HepG2 (cell line): ENCODE measurements at regions not wholly inside any gene's neighbourhood (a gene's known extent, or its start where the extent isn't known, plus 50 kb on each side); places are given as distances from the start of the nearest gene placed in this dataset.

ENCODE experiments used
- ATAC-seq: fragments of 200-7000 bp; cut with Tn5 transposase; 3 replicates; pipeline ENCODE4 v1.9.1; 2020; ENCODE audit warnings: mild to moderate bottlenecking, moderate library complexity
- BruUV-seq: library from RNA; stranded (reverse); fragments of 400-500 nt; replicated peaks from 2 replicates; lab custom pipeline; 2021; lab: Mats Ljungman, UMichigan
- CTCF ChIA-PET: fragments of 300-600 bp; formaldehyde crosslinking; extraction: SDS; loops from one replicate; lab custom pipeline; 2021; ENCODE audit warnings: low total read pairs, inconsistent platforms, low intra/inter-chr PET ratio; lab: Yijun Ruan, JAX
- POLR2A ChIA-PET: fragments of 350-600 bp; sonication (Branson Sonifier 250); formaldehyde crosslinking; loops from one replicate; lab custom pipeline; 2020; ENCODE audit warnings: antibody characterized with exemption, inconsistent platforms; lab: Yijun Ruan, JAX
- DNase-seq: peaks from one replicate; pipeline ENCODE4 v3.0.0-alpha.2; 2015; ENCODE audit warnings: low spot score
- FAIRE-seq: peaks from 3 replicates; lab custom pipeline; 2011; peaks lifted over from hg19 to GRCh38; lab: Jason Lieb, UNC
- H2AFZ ChIP-seq: one replicate; pipeline ENCODE4 v1.6.1; 2011; ENCODE audit warnings: low read length, inconsistent platforms
- H3K27ac ChIP-seq: fragments of 300-600 bp; 3 replicates; pipeline ENCODE4 v1.8.0; 2011; ENCODE audit warnings: mixed run types, mild to moderate bottlenecking, mixed read lengths, low read length, inconsistent platforms; ENCODE audit not compliant: insufficient read depth; ENCODE audit errors: extremely low read length
- H3K27me3 ChIP-seq, 2 experiments: fragments of 200-600 bp in 1 of 2; 2 replicates in 1 of 2; 3 replicates in 1 of 2; pipeline versions ENCODE4 v1.6.0 to v1.8.0; 2011; ENCODE audit warnings: low read length in 2 of 2, mild to moderate bottlenecking in 2 of 2, moderate library complexity in 2 of 2, inconsistent platforms in 1 of 2; ENCODE audit not compliant: insufficient read depth in 2 of 2, control insufficient read depth in 1 of 2
- H3K36me3 ChIP-seq, 2 experiments: fragments of 200-600 bp in 1 of 2; replicated peaks in 1 of 2; 2 replicates in 1 of 2; 3 replicates in 1 of 2; pipeline versions ENCODE4 v1.5.1 to v1.8.0; 2011; ENCODE audit warnings: low read length in 2 of 2, inconsistent platforms in 1 of 2; ENCODE audit not compliant: insufficient read depth in 2 of 2, control insufficient read depth in 1 of 2
- H3K4me1 ChIP-seq: 2 replicates; pipeline ENCODE4 v1.5.1; 2012; ENCODE audit warnings: low read length, inconsistent platforms; ENCODE audit not compliant: insufficient read depth
- H3K4me2 ChIP-seq: 2 replicates; pipeline ENCODE4 v1.6.0; 2011; ENCODE audit warnings: low read depth, low read length, inconsistent platforms
- H3K4me3 ChIP-seq, 3 experiments: fragments of 200-600 bp in 1 of 3; sonication (generic), shearing (Covaris generic) in 1 of 3; replicated peaks in 1 of 3; 2 replicates each; pipeline ENCODE4 v1.5.1; 2011 to 2016; ENCODE audit warnings: low read length in 3 of 3, inconsistent platforms in 2 of 3, low read depth in 2 of 3, mild to moderate bottlenecking in 2 of 3, control low read depth in 1 of 3, mixed read lengths in 1 of 3; ENCODE audit not compliant: insufficient read depth in 1 of 3
- H3K79me2 ChIP-seq: one replicate; pipeline ENCODE4 v1.6.1; 2011; ENCODE audit warnings: low read length, inconsistent platforms; ENCODE audit not compliant: insufficient read depth
- H3K9ac ChIP-seq: 2 replicates; pipeline ENCODE4 v1.6.0; 2011; ENCODE audit warnings: mild to moderate bottlenecking, low read depth, low read length, inconsistent platforms; ENCODE audit not compliant: insufficient read depth
- H3K9me3 ChIP-seq: 2 replicates; pipeline ENCODE4 v1.5.1; 2012; ENCODE audit warnings: mild to moderate bottlenecking, low read length
- H4K20me1 ChIP-seq: 2 replicates; pipeline ENCODE4 v1.6.0; 2011; ENCODE audit warnings: inconsistent platforms, mild to moderate bottlenecking, low read length, moderate library complexity; ENCODE audit not compliant: insufficient read depth
- GMEB2 ChIP-seq: IDR thresholded peaks from 2 replicates; pipeline ENCODE4 v1.6.1; 2016; ENCODE audit warnings: missing biosample characterization, missing genetic modification reagents, low read depth
- KMT2B ChIP-seq: IDR thresholded peaks from 2 replicates; pipeline ENCODE4 v1.6.1; 2016; ENCODE audit warnings: missing genetic modification reagents, missing compliant biosample characterization
- MAFK ChIP-seq, 2 experiments: IDR thresholded peaks in 1 of 2; conservative IDR thresholded peaks in 1 of 2; 2 replicates each; pipeline ENCODE4 v1.6.1; 2011; ENCODE audit warnings: improper control_type of control experiment in 2 of 2, low read length in 2 of 2
- NR2F1 ChIP-seq, 2 experiments: fragments of 450-650 bp in 1 of 2; formaldehyde crosslinking in 1 of 2; IDR thresholded peaks; 2 replicates each; pipeline versions ENCODE4 v1.5.0 to v1.6.1; 2016 to 2020; ENCODE audit warnings: mild to moderate bottlenecking in 1 of 2, missing compliant biosample characterization in 1 of 2, missing genetic modification reagents in 1 of 2, moderate library complexity in 1 of 2
- PHB2 ChIP-seq: fragments of 450-650 bp; IDR thresholded peaks from 2 replicates; pipeline ENCODE4 v1.6.1; 2018; ENCODE audit not compliant: partially characterized antibody
- SMAD1 ChIP-seq: sonication (generic); formaldehyde crosslinking; IDR thresholded peaks from 2 replicates; pipeline ENCODE4 v1.4.0; 2020; ENCODE audit warnings: missing genetic modification reagents, low read depth, mild to moderate bottlenecking, borderline replicate concordance
- SRF ChIP-seq: IDR thresholded peaks from 2 replicates; pipeline ENCODE4 v1.6.1; 2011; ENCODE audit warnings: mild to moderate bottlenecking, low read depth, low read length, moderate library complexity
- ZNF562 ChIP-seq: sonication (generic); formaldehyde crosslinking; IDR thresholded peaks from 2 replicates; pipeline ENCODE4 v1.8.0; 2022; ENCODE audit warnings: missing genetic modification reagents, borderline replicate concordance
- ZNF768 ChIP-seq: sonication (generic); formaldehyde crosslinking; IDR thresholded peaks from 2 replicates; pipeline ENCODE4 v1.4.0; 2020; ENCODE audit warnings: missing genetic modification reagents
- WGBS: methylation state at CpG from one replicate; pipeline ENCODE4 v1.1.6; 2017; ENCODE audit warnings: low lambda C conversion rate; 5-methylcytosine and 5-hydroxymethylcytosine counted together
- in situ Hi-C: cut with HindIII; loops from 2 replicates; pipeline ENCODE4 v1.10.0; 2017; ENCODE audit warnings: low pct_unique_long_range_greater_than_20kb; ENCODE audit not compliant: extremely low pct_ligation_motif_present
- intact Hi-C: fragments of 100-400 bp; cut with micrococcal nuclease; formaldehyde crosslinking; loops from one replicate; pipeline ENCODE4 v1.10.0; 2022; ENCODE audit not compliant: unreplicated experiment
- TF ChIP-seq, protein P1 (sequence below): sonication (generic); IDR thresholded peaks from 2 replicates; pipeline ENCODE4 v1.6.1; 2016; ENCODE audit warnings: low read depth, borderline replicate concordance
- TF ChIP-seq, protein P2 (sequence below): sonication (generic); formaldehyde crosslinking; IDR thresholded peaks from 2 replicates; pipeline ENCODE4 v1.5.1; 2020; ENCODE audit warnings: mild to moderate bottlenecking, missing genetic modification reagents
- TF ChIP-seq, protein P3 (sequence below): sonication (generic); formaldehyde crosslinking; IDR thresholded peaks from 2 replicates; pipeline ENCODE4 v1.8.1; 2023; ENCODE audit warnings: missing genetic modification reagents, mild to moderate bottlenecking, borderline replicate concordance

GRCh38 chr2:7097353-7097895, 180.2 kb downstream of the RNF144A start (continued):
- TF ChIP-seq, protein P1, sequence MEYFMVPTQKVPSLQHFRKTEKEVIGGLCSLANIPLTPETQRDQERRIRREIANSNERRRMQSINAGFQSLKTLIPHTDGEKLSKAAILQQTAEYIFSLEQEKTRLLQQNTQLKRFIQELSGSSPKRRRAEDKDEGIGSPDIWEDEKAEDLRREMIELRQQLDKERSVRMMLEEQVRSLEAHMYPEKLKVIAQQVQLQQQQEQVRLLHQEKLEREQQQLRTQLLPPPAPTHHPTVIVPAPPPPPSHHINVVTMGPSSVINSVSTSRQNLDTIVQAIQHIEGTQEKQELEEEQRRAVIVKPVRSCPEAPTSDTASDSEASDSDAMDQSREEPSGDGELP: no peak

- no peak overlapping the region for H2AFZ ChIP-seq
- no peak for ATAC-seq
- H3K79me2 ChIP-seq: no peaks in the 10 kb centered on the region
- no peak overlapping the region for H3K4me2 ChIP-seq
- no peaks in the 10 kb centered on the region for H3K27me3 ChIP-seq
- POLR2A ChIA-PET: no interaction called here
- no peak overlapping the region for H3K9ac ChIP-seq
- no TSS peak for BruUV-seq
- FAIRE-seq: no peak
- no peak overlapping the region for H3K4me3 ChIP-seq
- DNase-seq: no peak
- in situ Hi-C loops: no loop called here
- H4K20me1 ChIP-seq: no peaks in the 10 kb centered on the region
- H3K36me3 ChIP-seq: no peaks in the 10 kb centered on the region
- CTCF ChIA-PET: interaction anchor here (1.0 kb wide), 1 partner anchor 573 kb away, joined by 3 read pairs; no protein-coding TSS in a partner anchor
- H3K9me3 ChIP-seq: no peaks in the 10 kb centered on the region
- WGBS: 25% methylated on average over 4 of the region's 4 CpGs
- TF ChIP-seq KMT2B (CRISPR knock-in tag) (no peak), GMEB2 (CRISPR knock-in tag) (no peak), NR2F1 (CRISPR knock-in tag; IDR thresholded peaks at IDR 0.05) (no peak), MAFK (conservative IDR thresholded peaks at IDR 0.05 in 1 of 2, IDR thresholded peaks at IDR 0.05 in 1 of 2; ENCODE audit: low read length in 2 of 2) (no peak), SRF (no peak), SMAD1 (CRISPR knock-in tag) (no peak), PHB2 (no peak), ZNF768 (CRISPR knock-in tag) (no peak), ZNF562 (no peak)
- TF ChIP-seq, protein P2, sequence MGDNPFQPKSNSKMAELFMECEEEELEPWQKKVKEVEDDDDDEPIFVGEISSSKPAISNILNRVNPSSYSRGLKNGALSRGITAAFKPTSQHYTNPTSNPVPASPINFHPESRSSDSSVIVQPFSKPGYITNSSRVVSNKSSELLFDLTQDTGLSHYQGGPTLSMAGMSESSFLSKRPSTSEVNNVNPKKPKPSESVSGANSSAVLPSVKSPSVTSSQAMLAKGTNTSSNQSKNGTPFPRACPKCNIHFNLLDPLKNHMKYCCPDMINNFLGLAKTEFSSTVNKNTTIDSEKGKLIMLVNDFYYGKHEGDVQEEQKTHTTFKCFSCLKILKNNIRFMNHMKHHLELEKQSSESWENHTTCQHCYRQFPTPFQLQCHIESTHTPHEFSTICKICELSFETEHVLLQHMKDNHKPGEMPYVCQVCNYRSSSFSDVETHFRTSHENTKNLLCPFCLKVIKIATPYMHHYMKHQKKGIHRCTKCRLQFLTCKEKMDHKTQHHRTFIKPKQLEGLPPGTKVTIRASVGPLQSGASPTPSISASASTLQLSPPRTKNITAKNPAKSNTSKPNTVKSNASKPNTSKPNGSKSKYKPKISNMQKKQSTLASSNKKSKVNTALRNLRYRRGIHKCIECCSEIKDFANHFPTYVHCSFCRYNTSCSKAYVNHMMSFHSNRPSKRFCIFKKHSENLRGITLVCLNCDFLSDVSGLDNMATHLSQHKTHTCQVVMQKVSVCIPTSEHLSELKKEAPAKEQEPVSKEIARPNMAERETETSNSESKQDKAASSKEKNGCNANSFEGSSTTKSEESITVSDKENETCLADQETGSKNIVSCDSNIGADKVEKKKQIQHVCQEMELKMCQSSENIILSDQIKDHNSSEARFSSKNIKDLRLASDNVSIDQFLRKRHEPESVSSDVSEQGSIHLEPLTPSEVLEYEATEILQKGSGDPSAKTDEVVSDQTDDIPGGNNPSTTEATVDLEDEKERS (CRISPR knock-in tag): no peak
- TF ChIP-seq, protein P3, sequence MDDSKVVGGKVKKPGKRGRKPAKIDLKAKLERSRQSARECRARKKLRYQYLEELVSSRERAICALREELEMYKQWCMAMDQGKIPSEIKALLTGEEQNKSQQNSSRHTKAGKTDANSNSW (CRISPR knock-in tag): no peak
- TF ChIP-seq, all 625 proteins: peak for 0
- intact Hi-C loops: loop anchor here (5.0 kb wide), 2 partner anchors 1583 to 1888 kb away; partner anchors contain the start of gene ID2
- peaks cover 5% of the 10 kb centered on the region for H3K4me1 ChIP-seq
- H3K27ac ChIP-seq: no peak overlapping the region
Observed at GRCh38 chr2:7098816-7099215, 181.6 kb downstream of the RNF144A start.
